ENCODE measurements at regions not wholly inside any gene's neighbourhood (a gene's known extent, or its start where the extent isn't known, plus 50 kb on each side); places are given as distances from the start of the nearest gene placed in this dataset.
"Not testable (repeated sequence)": the region's sequence is repeated elsewhere in the genome, so short reads cannot be mapped to it uniquely, and the experiment has no call there.

GRCh38 chr1:229149435-229149834, 121.5 kb upstream of the RAB4A start:
- H3K36me3 ChIP-seq (replicated peaks; ENCODE audit: insufficient read depth, low read length) = no peaks in the 10 kb centered on the region
- no peak overlapping the region for H3K9ac ChIP-seq (ENCODE audit: low read length)
- no peaks in the 10 kb centered on the region for H3F3A ChIP-seq (ENCODE audit: insufficient read depth, low read length)
- no peak overlapping the region for H2AFZ ChIP-seq (ENCODE audit: low read length)
- no peaks in the 10 kb centered on the region for H3K27me3 ChIP-seq (replicated peaks; ENCODE audit: insufficient read depth, low read length)
- H3K9me3 ChIP-seq (replicated peaks; ENCODE audit: insufficient read depth, low read length) = no peaks in the 10 kb centered on the region
- no peaks in the 10 kb centered on the region for H3K79me2 ChIP-seq (ENCODE audit: low read length)
- H3K27ac ChIP-seq (ENCODE audit: low read length) = no peak overlapping the region
- DNase-seq = no peak
- no peaks in the 10 kb centered on the region for H4K20me1 ChIP-seq (ENCODE audit: insufficient read depth, low read length)
- H3K4me3 ChIP-seq (ENCODE audit: low read length) = no peak overlapping the region
- TF ChIP-seq, protein P1, sequence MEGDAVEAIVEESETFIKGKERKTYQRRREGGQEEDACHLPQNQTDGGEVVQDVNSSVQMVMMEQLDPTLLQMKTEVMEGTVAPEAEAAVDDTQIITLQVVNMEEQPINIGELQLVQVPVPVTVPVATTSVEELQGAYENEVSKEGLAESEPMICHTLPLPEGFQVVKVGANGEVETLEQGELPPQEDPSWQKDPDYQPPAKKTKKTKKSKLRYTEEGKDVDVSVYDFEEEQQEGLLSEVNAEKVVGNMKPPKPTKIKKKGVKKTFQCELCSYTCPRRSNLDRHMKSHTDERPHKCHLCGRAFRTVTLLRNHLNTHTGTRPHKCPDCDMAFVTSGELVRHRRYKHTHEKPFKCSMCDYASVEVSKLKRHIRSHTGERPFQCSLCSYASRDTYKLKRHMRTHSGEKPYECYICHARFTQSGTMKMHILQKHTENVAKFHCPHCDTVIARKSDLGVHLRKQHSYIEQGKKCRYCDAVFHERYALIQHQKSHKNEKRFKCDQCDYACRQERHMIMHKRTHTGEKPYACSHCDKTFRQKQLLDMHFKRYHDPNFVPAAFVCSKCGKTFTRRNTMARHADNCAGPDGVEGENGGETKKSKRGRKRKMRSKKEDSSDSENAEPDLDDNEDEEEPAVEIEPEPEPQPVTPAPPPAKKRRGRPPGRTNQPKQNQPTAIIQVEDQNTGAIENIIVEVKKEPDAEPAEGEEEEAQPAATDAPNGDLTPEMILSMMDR (IDR thresholded peaks at IDR 0.05; ENCODE audit: low read length) = no peak
- no peak for TF ChIP-seq EZH2 (optimal IDR thresholded peaks at IDR 0.05; ENCODE audit: low read depth, low read length)
- TF ChIP-seq EZH2phosphoT487 (IDR thresholded peaks at IDR 0.05; ENCODE audit: low read length) = no peak
- H3K9me2 ChIP-seq (replicated peaks; ENCODE audit: insufficient read depth, low read length) = no peaks in the 10 kb centered on the region
- H3K4me1 ChIP-seq (ENCODE audit: low read length) = no peaks in the 10 kb centered on the region
- no peak overlapping the region for H3K4me2 ChIP-seq (ENCODE audit: low read depth, low read length)

DNA sequence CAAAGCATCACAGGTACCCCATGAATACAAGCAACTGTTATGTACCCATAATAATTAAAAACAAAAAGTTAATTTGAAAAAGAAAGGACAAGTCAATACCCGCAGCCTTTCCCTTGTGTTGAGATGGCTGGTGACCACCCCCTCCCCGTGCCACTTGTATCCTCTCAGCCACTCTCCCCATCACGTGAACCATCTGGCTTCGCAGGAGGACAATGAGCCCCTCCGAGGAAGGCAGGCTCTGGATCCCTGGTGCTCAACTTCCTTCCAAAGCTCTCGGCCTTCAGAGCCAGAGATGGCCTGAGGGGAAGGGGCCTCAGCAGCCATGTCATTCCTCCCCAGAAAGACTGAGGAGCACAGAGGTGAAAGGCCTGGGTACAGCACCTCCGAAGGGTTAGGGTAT, 120.4 kb upstream of the RAB4A start:
- H3K4me1 ChIP-seq (ENCODE audit: low read length) = no peaks in the 10 kb centered on the region
- H3K4me2 ChIP-seq (ENCODE audit: low read depth, low read length) = no peak overlapping the region
- no peaks in the 10 kb centered on the region for H3K27me3 ChIP-seq (replicated peaks; ENCODE audit: insufficient read depth, low read length)
- H4K20me1 ChIP-seq (ENCODE audit: insufficient read depth, low read length) = no peaks in the 10 kb centered on the region
- no peaks in the 10 kb centered on the region for H3K9me3 ChIP-seq (replicated peaks; ENCODE audit: insufficient read depth, low read length)
- H3K9ac ChIP-seq (ENCODE audit: low read length) = no peak overlapping the region
- H3K9me2 ChIP-seq (replicated peaks; ENCODE audit: insufficient read depth, low read length) = no peaks in the 10 kb centered on the region
- TF ChIP-seq EZH2phosphoT487 (IDR thresholded peaks at IDR 0.05; ENCODE audit: low read length) = no peak
- TF ChIP-seq, protein P1 (IDR thresholded peaks at IDR 0.05; ENCODE audit: low read length) = no peak
- no peaks in the 10 kb centered on the region for H3K79me2 ChIP-seq (ENCODE audit: low read length)
- H3K27ac ChIP-seq (ENCODE audit: low read length) = no peak overlapping the region
- no peaks in the 10 kb centered on the region for H3F3A ChIP-seq (ENCODE audit: insufficient read depth, low read length)
- no peak overlapping the region for H3K4me3 ChIP-seq (ENCODE audit: low read length)
- no peaks in the 10 kb centered on the region for H3K36me3 ChIP-seq (replicated peaks; ENCODE audit: insufficient read depth, low read length)
- no peak for DNase-seq
- no peak overlapping the region for H2AFZ ChIP-seq (ENCODE audit: low read length)

DNA sequence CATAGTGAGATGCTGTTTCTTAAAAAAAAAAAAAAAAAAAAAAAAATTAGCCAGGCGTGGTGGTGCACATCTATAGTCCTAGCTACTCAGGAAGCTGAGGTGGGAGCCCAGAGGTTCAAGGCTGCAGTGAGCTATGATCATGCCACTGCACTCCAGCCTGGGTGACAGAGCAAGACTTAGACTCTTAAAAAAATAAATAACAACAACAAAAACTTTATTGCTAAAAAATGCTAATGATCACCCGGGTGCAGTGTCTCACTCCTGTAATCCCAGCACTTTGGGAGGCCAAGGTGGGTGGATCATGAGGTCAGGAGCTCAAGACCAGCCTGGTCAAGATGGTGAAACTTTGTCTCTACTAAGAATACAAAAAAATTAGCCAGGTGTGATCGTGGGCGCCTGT, 119.5 kb upstream of the RAB4A start:
- H3K4me2 ChIP-seq (ENCODE audit: low read depth, low read length); H3K9me2 ChIP-seq (replicated peaks; ENCODE audit: insufficient read depth, low read length); H2AFZ ChIP-seq (ENCODE audit: low read length); H3K9ac ChIP-seq (ENCODE audit: low read length); H3K36me3 ChIP-seq (replicated peaks; ENCODE audit: insufficient read depth, low read length); H3K79me2 ChIP-seq (ENCODE audit: low read length); DNase-seq; H3K9me3 ChIP-seq (replicated peaks; ENCODE audit: insufficient read depth, low read length); H3K27ac ChIP-seq (ENCODE audit: low read length); H3K27me3 ChIP-seq (replicated peaks; ENCODE audit: insufficient read depth, low read length); H4K20me1 ChIP-seq (ENCODE audit: insufficient read depth, low read length); H3K4me3 ChIP-seq (ENCODE audit: low read length); H3F3A ChIP-seq (ENCODE audit: insufficient read depth, low read length); H3K4me1 ChIP-seq (ENCODE audit: low read length): not testable (repeated sequence)

- Histone ChIP-seq H3F3A (ENCODE audit: insufficient read depth, low read length) (no peaks in the 10 kb centered on the region), H3K9ac (ENCODE audit: low read length) (no peak overlapping the region), H3K4me3 (ENCODE audit: low read length) (no peak overlapping the region), H3K27me3 (replicated peaks; ENCODE audit: insufficient read depth, low read length) (no peaks in the 10 kb centered on the region), H3K4me2 (ENCODE audit: low read depth, low read length) (no peak overlapping the region), H2AFZ (ENCODE audit: low read length) (no peak overlapping the region), H4K20me1 (ENCODE audit: insufficient read depth, low read length) (no peaks in the 10 kb centered on the region), H3K9me3 (replicated peaks; ENCODE audit: insufficient read depth, low read length) (no peaks in the 10 kb centered on the region), H3K27ac (ENCODE audit: low read length) (no peak overlapping the region), H3K9me2 (replicated peaks; ENCODE audit: insufficient read depth, low read length) (no peaks in the 10 kb centered on the region), H3K36me3 (replicated peaks; ENCODE audit: insufficient read depth, low read length) (no peaks in the 10 kb centered on the region), H3K79me2 (ENCODE audit: low read length) (no peaks in the 10 kb centered on the region), H3K4me1 (ENCODE audit: low read length) (no peaks in the 10 kb centered on the region)
- TF ChIP-seq EZH2 (optimal IDR thresholded peaks at IDR 0.05; ENCODE audit: low read depth, low read length) (no peak), EZH2phosphoT487 (IDR thresholded peaks at IDR 0.05; ENCODE audit: low read length) (no peak)
- TF ChIP-seq, protein P1 (IDR thresholded peaks at IDR 0.05; ENCODE audit: low read length) = no peak
- DNase-seq = no peak
Observed at GRCh38 chr1:229152311-229152710, 118.6 kb upstream of the RAB4A start.
